GM19467 (cell line): ENCODE measurements at regions not wholly inside any gene's neighbourhood (a gene's known extent, or its start where the extent isn't known, plus 50 kb on each side); places are given as distances from the start of the nearest gene placed in this dataset.

Source experiments
- ATAC-seq: cut with Tn5 transposase; IDR thresholded peaks from one replicate; pipeline ENCODE4 v1.9.1; 2021; ENCODE audit warnings: mild to moderate bottlenecking, moderate library complexity; ENCODE audit not compliant: unreplicated experiment

GRCh38 chr13:73201626-73202025 lies 142.8 kb downstream of the KLF5 start:
- ATAC-seq: no peak

- no peak for ATAC-seq
These were observed 140.2 kb downstream of the KLF5 start for GRCh38 chr13:73198991-73199411.

DNA sequence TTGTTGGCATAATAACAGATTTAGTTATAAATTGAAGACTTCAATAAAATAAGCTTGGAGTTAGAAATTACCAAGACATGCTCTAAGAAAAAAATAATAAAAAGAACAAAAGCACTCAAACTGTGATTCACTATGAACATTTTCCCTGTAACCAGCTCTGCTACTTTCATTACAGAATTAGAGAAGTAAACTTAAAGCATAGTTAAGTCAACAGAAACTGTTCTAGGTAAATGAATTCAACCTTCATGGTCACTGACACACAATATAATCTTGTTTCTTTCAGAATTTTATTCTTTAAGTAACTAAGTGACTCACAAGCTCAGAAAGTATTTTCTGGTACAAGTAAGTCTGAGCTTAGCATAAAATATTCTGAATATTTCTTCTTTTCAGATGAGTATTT lies 136.3 kb downstream of the KLF5 start:
- no peak for ATAC-seq

- ATAC-seq: no peak
These were observed 135.5 kb downstream of the KLF5 start for GRCh38 chr13:73194310-73194709.

DNA sequence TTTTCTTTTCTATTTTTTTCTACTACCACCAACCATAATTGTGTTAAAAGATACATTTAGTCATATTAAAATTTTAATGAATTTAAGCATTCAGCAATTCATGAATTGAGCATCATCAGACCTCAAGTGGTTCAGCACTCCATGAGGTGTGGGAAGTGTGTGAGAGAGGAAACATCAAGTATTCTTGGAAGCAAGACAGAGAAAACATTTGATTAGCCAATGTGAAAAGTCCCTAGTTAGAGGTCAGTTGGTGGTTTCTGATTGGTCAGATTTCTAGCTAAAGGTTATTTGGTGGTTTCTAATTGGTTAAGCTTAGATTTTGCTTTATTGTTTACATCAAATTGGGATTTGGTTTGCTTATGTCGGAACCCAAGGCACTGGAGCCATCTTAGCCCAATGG lies 134.7 kb downstream of the KLF5 start:
- no peak for ATAC-seq

DNA sequence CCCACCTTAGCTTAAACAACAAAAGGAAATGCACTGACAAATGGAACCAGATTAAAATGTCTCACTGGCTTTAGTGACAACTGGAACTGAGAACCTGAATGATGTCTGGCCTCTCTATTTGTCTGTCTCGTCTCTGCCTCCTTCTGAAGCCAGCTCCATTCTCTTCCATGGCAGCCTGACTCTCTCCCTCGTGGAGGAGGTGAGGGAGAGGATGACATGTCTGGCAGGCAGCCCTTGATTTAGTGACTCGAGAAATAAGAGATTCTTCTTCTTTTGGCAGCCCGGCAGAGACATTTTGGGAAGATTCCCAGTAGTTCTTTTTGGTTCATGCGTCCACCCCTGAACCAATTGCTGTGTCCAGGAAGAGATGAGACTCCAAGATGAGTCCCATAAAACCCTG lies 131.7 kb downstream of the KLF5 start:
- no peak for ATAC-seq

DNA sequence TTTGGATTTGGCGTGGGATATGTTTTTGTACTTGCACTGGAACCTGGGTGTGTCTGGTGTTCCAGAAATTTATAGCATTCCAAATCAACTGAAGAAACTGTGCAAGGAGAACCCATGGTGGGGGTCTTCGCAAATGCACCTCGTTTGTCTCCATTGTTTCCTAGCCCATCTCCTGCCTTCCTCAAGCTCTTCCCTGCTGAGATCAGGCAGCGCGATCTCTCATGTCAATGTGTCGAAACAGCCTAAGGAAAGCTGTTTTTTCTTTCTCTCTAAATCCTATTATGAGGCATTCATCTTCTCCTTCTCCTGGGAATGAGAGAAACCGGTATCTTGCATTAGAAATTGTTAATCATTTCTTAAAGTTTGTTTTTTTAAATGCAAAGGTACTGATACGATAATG lies 131.0 kb downstream of the KLF5 start:
- ATAC-seq: no peak

DNA sequence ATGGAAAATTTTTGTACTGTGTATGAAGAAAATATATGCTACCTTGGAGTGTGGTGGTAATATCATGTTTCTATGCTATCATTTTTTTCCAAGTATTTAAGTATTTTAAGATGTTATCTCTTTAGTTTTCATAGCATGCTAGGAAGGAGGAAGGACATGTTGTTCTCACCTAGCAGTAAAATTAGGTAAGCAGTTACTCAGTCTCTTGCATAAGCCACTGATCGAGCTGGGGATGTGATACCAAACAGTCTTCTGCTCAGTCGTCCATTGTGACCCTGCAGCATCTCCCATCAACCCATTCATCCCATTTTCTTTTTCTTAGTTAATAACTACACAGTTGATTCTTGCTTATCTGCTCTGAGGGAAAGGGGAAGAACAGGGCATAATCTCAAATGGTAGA lies 130.6 kb downstream of the KLF5 start:
- ATAC-seq: no peak

DNA sequence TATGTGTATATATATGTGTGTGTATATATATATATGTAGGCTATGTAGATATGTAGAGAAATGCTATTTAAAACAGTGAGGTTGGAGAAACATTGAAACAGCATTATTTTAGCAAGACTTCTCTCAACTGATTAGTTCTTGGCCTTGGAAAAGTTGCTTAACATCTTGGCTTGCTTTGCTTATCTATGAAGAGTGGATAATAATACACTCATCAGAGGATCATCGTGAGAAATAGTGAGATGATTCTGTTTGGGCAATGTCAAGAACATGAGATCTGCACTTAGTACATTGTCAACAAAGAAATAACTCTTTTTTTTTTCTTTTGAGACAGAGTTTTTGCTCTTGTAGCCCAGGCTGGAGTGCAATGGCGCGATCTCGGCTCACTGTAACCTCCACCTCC lies 128.3 kb downstream of the KLF5 start:
- no peak for ATAC-seq

DNA sequence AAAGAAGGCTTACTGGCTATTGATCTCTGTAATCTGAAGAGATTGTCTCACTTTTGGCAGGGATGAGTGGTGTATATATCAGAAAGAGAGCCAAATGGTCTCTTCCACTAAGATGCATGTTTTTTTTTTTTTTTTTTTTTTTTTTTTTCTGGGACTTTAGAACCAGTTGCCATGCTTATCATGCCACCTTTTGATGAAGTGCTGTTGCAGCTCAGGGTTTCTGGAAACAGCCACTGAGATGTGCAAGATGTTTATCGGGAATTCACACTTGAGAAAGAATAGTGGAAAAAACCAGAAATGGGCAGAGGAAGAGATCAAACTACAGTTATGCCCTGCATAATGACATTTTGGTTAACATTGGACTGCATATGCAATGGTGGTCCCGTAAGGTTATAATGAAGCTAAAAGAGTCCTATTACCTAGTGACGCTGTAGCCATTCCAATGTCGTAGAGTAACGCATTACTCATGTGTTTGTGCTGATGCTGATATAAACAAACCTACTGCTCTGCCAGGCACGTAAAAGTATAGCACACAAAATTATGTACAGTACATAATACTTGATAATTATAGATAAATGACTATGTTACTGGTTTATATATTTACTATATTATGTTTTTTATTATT lies 121.0 kb downstream of the KLF5 start:
- ATAC-seq: no peak

DNA sequence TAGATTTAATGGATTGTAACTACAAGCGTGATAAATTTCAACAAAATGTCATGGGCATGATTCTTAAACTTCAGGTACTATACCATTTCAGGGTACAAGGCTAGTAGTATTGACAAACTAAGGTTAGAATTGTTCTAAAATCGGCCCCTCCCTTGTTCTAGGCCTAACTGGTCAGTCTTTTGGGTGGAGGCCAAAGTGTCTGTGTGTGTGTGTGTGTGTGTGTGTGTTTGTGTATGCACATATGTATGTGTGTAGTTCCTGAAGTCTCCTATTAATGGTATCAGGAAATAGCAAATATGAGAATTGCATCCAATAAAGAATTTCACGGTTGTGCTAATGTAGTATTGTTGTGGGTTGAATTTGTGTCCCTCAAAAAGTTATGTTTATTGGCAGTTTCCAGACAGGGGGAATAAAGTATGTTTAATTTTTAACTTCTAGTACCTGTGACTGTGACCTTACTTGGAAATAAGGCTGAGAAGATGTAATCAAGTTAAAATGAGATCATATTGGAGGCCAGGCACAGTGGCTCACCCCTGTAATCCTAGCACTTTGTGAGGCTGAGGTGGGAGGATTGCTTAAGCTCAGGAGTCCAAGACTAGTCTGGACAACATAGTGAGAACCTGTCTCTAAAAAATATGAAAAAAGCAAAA lies 119.2 kb downstream of the KLF5 start:
- ATAC-seq: no peak

DNA sequence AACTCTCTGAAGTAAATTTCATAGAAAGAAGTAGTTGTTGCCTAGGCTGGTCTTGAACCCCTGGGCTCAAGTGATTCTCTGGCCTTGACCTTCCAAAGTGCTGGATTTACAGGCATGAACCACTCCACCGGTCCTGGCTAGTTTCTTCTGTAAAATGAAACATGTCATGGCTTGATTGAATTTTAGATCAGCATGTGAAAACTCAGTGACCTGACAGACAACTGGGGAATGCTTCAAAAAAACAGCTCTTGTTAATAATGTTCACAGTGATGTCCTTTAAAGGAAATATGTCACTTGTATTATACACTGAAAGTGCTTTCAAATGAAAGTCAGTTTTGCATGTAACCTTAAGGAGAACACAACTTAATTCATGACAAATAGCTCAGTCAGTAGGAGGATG lies 118.2 kb downstream of the KLF5 start:
- ATAC-seq: no peak

- no peak for ATAC-seq
These were observed 115.8 kb downstream of the KLF5 start for GRCh38 chr13:73174521-73175010.

DNA sequence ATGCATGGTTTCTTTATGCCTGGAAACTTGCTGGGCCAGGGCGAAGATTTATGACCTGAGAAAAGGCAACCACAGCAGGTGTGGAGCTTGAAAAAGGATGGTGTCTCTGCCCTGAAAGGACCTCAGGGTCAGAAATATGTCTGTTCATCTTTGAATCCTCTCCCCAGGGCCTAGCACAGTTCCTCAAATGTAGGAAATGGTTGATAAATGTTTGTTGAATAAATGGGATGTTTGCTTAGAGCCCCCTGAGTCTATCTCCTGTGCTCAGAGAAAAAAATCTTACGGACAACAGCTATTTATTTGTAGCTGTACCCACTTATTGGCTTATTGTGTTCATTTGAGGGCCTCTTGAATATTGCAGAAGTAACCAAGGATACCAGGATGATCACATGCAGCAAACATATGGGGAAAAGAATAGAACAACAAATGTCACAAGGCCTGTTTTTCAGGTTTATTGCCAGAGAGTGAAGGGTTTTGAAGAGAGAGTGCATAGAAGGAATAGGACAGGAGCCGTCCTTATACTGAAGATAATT lies 114.5 kb downstream of the KLF5 start:
- ATAC-seq: no peak

DNA sequence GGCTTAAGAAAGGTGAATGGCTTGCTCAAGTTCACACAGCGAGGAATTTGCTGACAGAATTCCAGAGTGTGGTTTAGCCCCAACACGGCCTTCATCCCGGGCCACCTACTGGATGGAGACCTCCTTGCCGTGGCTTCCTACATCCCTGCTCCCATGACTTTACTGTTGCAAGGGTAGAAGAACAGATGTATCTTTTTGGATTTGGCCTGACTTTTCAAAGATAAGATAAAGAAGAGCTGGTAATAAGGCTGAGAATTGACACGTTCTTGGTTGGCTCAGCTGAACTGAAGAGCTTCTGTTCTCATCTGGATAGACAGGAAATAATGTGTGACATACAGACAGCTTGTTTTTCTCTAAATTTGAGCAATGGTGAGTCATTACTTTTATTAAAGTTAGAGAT lies 113.1 kb downstream of the KLF5 start:
- ATAC-seq: no peak

GRCh38 chr13:73171271-73171682 lies 112.5 kb downstream of the KLF5 start:
- ATAC-seq: no peak

DNA sequence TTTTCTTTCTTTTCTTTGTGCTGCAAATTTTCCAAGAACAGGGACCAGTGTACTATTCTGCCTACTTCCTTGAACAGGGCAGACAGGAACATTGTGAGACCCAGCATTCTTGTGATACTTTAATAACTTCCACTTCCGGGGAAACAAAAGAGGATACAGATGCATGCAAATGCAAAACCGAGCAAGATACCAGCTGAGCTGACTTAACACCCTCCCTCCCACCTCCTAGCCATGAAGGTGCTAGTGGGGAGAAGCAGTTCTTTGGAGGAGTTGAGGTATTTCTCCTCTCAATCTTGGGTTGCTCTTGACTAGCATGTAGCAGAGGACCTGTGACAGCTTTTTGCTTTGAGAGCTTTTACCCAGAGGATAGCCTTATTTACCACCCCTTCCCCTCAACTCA lies 111.2 kb downstream of the KLF5 start:
- no peak for ATAC-seq

DNA sequence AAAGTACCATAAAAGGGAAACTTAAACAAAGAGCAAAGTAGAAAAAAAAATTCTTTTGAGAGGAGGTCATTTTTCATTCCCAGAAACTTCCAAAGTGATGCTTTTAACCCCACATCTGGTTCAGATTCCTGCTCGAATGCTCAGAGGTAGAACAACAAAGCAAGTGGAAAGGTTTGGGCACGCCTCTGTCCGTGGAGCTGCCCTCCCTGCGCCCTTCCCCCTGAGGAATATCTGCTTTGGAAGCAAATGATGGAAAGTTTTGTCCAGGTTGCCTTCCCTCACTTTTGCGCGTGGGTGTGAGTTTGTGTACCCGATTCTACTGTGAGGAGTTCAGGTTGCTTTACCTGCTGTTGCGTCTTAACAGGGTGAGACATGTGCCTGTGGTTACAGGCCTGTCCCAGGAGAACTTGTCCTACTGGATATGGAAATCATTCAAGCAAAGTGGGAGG lies 110.2 kb downstream of the KLF5 start:
- ATAC-seq: no peak

GRCh38 chr13:73168226-73168952 lies 109.6 kb downstream of the KLF5 start:
- no peak for ATAC-seq

GRCh38 chr13:73167028-73167820 lies 108.4 kb downstream of the KLF5 start:
- ATAC-seq: no peak

GRCh38 chr13:73166204-73166603 lies 107.4 kb downstream of the KLF5 start:
- ATAC-seq: no peak
